ENCODE measurements at regions not wholly inside any gene's neighbourhood (a gene's known extent, or its start where the extent isn't known, plus 50 kb on each side); places are given as distances from the start of the nearest gene placed in this dataset.

- DNase-seq (ENCODE audit: low read depth) = no peak
- Histone ChIP-seq H3K36me3 (ENCODE audit: control insufficient read depth, insufficient read depth, low read length) (no peaks in the 10 kb centered on the region), H3K27me3 (ENCODE audit: control insufficient read depth, insufficient read depth, low read length) (no peaks in the 10 kb centered on the region), H3K4me3 (ENCODE audit: low read depth, low read length) (no peak overlapping the region)
- ChIA-PET POLR2A (no interaction called here), CTCF (no interaction called here)
- TF ChIP-seq, protein P1, sequence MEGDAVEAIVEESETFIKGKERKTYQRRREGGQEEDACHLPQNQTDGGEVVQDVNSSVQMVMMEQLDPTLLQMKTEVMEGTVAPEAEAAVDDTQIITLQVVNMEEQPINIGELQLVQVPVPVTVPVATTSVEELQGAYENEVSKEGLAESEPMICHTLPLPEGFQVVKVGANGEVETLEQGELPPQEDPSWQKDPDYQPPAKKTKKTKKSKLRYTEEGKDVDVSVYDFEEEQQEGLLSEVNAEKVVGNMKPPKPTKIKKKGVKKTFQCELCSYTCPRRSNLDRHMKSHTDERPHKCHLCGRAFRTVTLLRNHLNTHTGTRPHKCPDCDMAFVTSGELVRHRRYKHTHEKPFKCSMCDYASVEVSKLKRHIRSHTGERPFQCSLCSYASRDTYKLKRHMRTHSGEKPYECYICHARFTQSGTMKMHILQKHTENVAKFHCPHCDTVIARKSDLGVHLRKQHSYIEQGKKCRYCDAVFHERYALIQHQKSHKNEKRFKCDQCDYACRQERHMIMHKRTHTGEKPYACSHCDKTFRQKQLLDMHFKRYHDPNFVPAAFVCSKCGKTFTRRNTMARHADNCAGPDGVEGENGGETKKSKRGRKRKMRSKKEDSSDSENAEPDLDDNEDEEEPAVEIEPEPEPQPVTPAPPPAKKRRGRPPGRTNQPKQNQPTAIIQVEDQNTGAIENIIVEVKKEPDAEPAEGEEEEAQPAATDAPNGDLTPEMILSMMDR (IDR thresholded peaks at IDR 0.05; ENCODE audit: insufficient read depth, low read depth, low read length) = no peak
Measured at GRCh38 chr3:5951026-5951425, 763.5 kb downstream of the EDEM1 start.

DNA sequence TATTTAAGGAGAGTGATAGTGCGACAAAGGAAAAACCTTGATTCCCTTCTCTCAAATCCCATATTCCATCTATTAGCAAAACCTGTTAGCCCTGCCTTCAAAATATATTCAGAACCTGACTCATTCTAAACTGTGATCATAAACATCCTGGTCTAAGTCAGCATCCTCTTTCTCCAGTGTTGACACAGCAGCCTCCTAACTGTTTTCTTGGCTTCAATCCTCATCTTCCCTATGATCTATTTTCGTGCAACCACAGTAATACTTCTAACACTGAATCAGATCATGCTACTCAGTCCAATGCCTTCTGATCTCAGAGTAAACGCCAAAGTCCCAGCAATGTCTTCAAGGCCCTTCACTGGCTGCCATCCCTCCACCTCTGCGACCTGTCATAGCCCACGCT lies 785.1 kb downstream of the EDEM1 start:
- TF ChIP-seq, protein P1 (IDR thresholded peaks at IDR 0.05; ENCODE audit: insufficient read depth, low read depth, low read length) = no peak
- H3K27me3 ChIP-seq (ENCODE audit: control insufficient read depth, insufficient read depth, low read length) = no peaks in the 10 kb centered on the region
- H3K36me3 ChIP-seq (ENCODE audit: control insufficient read depth, insufficient read depth, low read length) = no peaks in the 10 kb centered on the region
- no peak overlapping the region for H3K4me3 ChIP-seq (ENCODE audit: low read depth, low read length)
- no peak for DNase-seq (ENCODE audit: low read depth)
- ChIA-PET CTCF (no interaction called here), POLR2A (no interaction called here)

- no peaks in the 10 kb centered on the region for H3K27me3 ChIP-seq (ENCODE audit: control insufficient read depth, insufficient read depth, low read length)
- POLR2A ChIA-PET = no interaction called here
- no peaks in the 10 kb centered on the region for H3K36me3 ChIP-seq (ENCODE audit: control insufficient read depth, insufficient read depth, low read length)
- no peak for DNase-seq (ENCODE audit: low read depth)
- CTCF ChIA-PET = no interaction called here
- TF ChIP-seq, protein P1 (IDR thresholded peaks at IDR 0.05; ENCODE audit: insufficient read depth, low read depth, low read length) = no peak
- H3K4me3 ChIP-seq (ENCODE audit: low read depth, low read length) = no peak overlapping the region
Measured at GRCh38 chr3:5974630-5975322, 787.3 kb downstream of the EDEM1 start.

DNA sequence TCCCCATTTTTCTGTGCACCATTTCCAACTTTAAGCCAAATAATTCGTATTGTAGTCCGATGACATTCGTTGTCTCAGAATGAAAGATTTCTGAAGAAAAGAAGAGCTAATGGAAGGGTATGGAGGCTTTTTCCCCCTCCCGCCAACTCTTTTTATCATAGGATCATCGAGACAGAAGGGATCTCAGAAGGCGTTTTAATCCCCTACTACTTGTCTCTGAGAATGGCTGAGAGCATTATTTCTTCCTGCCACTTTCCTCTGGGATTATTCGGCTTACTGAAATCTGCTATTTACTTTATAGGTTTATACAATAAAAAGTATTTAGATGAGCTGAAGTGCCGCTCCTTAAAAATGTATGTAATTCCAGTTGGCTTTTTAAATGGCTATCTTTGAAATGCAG lies 789.8 kb downstream of the EDEM1 start:
- TF ChIP-seq, protein P1 (IDR thresholded peaks at IDR 0.05; ENCODE audit: insufficient read depth, low read depth, low read length) = no peak
- ChIA-PET POLR2A (no interaction called here), CTCF (interaction anchor here (1.0 kb wide), 1 partner anchor 9 kb away, joined by 3 read pairs; no protein-coding TSS in a partner anchor)
- Histone ChIP-seq H3K4me3 (ENCODE audit: low read depth, low read length) (no peak overlapping the region), H3K36me3 (ENCODE audit: control insufficient read depth, insufficient read depth, low read length) (no peaks in the 10 kb centered on the region), H3K27me3 (ENCODE audit: control insufficient read depth, insufficient read depth, low read length) (no peaks in the 10 kb centered on the region)
- DNase-seq (ENCODE audit: low read depth) = no peak

DNA sequence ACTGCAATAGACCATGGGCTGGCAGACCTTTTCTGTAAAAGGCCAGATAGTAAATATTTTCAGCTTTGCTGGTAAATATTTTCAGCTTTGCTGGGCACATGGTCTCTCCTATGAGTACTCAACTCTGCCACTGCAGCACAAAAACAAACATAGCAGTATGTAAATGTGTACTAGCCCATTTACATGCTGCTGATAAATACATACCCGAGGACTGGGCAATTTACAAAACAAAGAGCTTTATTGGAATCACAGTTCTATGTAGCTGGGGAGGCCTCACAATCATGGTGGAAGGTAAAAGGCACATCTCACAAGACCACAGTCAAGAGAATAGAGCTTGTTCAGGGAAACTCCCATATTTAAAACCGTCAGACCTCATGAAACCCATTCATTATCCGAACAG lies 793.0 kb downstream of the EDEM1 start:
- no peaks in the 10 kb centered on the region for H3K27me3 ChIP-seq (ENCODE audit: control insufficient read depth, insufficient read depth, low read length)
- DNase-seq (ENCODE audit: low read depth) = no peak
- CTCF ChIA-PET = no interaction called here
- POLR2A ChIA-PET = no interaction called here
- no peak overlapping the region for H3K4me3 ChIP-seq (ENCODE audit: low read depth, low read length)
- no peaks in the 10 kb centered on the region for H3K36me3 ChIP-seq (ENCODE audit: control insufficient read depth, insufficient read depth, low read length)
- TF ChIP-seq, protein P1 (IDR thresholded peaks at IDR 0.05; ENCODE audit: insufficient read depth, low read depth, low read length) = no peak

All from BJ (cell line).